ENCODE measurements at regions not wholly inside any gene's neighbourhood (a gene's known extent, or its start where the extent isn't known, plus 50 kb on each side); places are given as distances from the start of the nearest gene placed in this dataset.
A peak's percentile ranks its signal among the peaks of the same experiment; 100 is the strongest.

DNA sequence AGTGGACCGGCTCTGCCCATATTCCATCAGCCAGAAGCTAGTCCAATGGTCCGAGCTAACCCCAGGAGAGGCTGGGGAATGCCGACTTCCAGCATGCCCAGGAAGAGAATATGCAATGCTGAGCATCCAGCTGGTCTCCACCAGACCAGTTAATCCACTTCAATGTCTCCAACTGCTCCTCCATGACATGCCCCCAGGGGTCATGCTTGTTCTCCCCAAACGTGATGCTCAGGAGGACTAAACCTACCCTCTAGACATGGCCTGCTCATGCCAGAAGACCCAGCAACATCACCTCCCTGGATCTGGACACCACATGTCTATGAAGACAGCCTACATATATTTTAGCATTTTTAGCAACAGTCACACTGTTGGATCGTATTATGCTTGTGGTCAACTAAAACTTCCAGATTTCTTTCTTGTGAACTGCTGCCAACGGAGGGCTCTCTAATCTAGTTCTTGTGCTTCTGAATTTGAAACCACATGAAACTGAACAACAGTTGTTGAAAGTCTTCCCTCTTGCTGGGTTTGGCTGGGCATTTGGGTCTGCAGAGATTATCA, 245.1 kb downstream of the SOX9 start:
- no peak for DNase-seq (ENCODE audit: low read depth)

DNA sequence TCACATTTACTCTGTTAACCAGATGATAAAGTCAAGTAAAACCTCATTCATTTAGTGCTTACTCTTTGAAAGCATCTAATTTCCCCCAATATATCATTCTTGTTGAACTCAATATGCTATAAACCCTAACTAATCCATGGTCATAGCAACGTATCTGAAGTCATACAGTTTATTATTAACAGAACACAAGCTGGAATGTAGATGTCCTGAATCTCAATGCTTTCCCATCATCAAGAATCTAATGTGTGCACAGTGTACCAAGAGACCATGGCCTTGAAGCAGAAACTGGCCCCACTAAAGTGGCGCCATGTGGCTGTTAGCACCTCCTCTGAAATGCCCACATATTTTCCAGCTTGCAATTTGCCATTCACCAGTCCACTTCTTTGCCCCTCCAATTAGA, 245.8 kb downstream of the SOX9 start:
- DNase-seq (ENCODE audit: low read depth): no peak

DNA sequence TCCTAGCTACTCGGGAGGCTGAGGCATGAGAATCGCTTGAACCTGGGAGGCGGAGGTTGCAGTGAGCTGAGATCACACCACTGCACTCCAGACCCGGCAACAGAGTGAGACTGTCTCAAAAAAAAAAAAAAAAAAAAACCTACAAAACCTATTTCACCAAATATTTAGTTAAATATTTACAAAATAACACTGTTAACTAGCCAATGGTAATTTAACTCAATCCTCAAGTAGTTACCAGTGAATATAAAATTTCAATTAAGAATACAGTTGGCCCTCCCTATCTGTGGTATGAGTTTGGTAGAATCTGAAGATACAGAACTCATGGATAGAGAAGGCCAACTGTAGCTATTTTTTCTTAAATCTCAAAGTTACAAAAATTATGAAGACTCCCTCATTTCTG, 247.4 kb downstream of the SOX9 start:
- no peak for DNase-seq (ENCODE audit: low read depth)

DNA sequence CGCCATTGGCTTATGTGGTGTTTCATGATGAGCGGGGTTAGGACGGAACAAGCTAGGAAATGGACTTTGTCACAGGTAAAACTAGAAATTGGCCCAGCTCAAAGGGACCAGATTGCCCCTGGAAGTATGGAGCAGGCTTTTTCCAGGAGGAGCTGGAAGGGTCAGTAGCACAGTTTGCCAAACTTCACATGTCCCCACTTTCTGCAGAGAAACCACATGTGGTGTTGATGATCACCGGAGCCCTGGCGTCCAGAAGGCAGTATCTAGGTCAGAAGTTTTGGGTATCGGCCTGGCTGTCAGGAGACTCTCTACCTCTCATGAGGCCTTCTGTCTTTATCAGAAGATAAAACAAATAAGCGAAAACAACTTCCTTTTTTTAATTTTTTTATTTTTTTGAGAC, 248.5 kb downstream of the SOX9 start:
- DNase-seq (ENCODE audit: low read depth): no peak

DNA sequence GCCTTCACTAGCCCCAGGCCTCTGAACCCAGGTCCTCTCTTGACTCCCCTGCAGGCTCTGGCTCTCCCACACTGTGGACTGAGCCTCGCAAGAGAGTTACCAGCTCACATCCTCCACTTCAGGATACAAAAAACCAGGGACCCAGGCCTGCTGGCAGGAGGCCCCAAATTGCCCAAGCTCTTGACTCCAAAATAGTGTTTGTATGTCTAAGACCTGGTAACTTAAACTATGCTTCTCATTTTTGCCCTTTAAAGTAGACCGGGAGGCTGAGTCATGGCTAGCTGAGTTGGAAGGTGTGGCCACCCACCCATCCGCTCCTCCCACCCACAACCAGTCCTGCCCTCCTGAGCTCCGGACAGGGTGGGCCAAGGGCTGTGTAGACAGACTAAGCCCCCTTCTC, 250.0 kb downstream of the SOX9 start:
- peak; percentile 88 for DNase-seq (ENCODE audit: low read depth)

DNA sequence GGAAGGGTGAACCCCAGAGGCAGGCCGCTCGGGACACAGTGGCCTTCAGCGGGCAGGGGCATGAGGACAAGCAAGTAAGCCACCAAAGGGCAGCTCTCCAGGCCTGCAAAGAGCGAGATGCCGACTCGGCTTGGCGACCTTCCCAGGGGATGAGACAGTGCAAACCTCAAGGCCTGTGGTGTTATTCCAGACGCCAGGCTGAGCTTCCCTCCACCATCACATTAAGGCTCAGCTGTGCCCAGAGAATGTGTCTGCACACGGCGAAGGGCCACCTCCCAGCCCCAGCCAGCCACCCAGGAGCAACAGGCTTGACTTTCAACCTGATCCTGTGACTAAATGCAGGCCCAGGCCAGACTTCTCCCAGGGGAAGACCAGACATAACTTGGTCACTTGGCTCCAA, 251.4 kb downstream of the SOX9 start:
- peak; percentile 76 for DNase-seq (ENCODE audit: low read depth)

DNA sequence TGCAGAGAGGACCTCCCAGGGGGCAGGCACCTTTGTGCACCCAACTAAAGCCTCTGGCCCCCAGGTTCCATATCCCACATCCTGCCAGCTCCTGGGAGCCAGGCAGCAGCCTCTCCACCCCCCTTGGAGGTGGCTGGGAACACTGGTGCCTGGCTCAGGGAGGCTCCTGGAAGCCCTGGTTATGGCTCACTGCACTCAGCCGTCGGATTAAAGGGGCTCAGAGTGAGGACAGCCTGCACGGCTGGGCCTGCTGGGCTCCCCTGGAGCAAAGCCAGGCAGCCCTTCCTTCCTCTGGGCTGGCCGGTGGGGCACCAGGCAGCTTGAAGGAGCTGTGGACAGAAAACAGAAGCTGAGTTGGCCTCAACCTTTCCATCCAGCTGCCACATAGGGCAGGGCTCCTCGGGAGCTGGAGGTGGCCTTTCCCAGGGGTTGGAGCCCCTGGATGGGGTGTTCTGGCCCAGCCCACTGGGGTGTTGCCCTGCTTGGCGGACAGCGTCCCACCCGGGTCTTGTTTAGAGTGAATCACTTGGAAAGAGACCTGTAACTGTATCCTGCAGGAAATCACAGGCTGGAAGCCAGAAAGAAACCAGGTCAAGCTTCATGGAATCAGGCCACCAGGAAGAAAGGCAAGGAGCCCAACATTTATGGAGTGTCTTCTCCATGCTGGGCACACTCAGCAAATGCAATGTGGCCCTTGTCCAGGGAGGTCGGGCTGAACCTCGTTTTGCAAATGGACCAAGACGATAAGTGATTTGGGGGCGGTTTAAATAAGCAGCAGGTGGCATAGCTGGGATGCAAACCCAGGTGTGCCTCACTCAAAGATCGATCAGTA, 253.3 kb downstream of the SOX9 start:
- DNase-seq (ENCODE audit: low read depth): peak; percentile 71

DNA sequence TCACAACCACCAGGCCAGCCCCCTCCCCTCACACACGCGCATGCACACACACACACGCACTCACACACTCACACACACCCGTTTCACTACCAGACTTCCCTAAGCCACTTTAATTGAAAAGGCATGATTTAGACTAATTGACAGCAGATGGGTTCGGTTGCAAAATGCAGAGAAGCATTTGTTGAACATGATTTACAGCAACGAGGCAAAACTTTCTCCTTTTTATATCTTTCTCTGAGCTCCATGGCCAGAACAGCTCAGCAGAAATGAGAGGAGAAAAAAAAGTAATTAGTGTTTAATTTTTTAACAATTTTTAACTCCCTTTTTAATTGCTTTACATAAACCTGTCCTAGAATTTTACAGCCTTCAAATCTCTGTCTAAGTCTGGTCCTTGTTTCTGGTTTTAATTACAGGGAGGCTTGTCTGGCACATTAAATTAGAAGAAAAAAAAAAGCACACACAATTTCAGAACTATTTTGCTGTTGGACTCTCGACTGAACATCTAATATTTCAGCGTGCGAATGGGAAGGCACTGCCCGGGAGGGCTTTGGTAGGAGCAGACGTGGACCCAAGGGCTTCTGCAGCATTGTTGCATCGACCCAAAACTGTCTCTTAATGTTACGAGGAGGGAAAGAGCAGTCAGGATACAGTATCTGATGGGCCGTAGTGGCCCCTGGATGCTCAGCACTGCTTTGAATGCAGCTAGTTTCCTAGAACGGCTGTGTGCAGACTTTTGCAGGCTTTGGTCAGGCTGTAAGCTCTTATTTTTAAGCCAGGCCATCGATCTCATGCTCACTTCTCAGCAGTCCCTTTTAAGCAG, 255.9 kb downstream of the SOX9 start:
- DNase-seq (ENCODE audit: low read depth): no peak

DNA sequence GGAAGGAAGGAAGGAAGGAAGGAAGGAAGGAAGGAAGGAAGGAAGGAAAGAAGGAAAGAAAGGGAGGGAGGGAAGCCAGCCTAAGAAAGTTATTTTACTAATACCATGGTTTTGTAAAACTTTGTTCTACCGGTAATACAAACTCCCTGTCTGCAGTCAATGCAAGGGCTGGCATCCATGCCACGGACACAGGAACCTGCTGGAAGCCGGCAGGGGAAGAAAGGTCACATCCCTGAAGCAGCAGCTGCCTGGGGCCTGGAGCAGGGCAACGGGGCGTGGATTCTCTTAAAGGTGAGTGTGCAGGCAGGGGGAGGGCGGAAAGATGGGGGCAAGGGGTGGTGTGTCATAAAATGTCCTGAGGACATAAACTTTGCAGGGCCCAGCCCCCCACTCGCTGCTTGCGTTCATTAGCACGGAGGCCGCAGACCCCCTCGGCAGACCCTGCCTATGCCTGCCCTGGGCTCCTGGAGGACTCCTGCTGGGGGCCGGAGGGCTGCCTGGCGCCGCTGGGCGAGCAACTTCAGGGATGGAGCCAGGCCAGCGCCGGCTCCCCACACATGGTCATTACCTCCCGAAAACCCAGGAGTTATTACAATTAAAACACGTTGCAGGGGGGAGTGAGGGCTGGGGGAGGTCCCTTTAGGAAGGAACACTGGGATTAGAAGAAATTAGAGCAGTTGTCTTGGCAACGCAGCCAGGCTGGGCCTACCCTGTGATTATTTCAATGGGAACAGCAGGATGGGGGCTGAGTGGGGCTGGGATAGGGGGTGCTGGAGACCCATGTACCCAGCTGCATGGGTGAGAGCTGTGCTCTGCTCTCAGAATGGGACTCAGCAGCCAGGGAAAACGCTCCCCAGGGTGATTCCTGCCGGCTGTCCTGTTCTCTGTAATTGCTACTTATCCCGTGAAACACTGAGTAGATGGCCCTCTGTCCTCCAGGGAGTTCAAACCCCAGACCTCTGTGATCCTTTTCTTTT, 257.9 kb downstream of the SOX9 start:
- DNase-seq (ENCODE audit: low read depth): no peak

DNA sequence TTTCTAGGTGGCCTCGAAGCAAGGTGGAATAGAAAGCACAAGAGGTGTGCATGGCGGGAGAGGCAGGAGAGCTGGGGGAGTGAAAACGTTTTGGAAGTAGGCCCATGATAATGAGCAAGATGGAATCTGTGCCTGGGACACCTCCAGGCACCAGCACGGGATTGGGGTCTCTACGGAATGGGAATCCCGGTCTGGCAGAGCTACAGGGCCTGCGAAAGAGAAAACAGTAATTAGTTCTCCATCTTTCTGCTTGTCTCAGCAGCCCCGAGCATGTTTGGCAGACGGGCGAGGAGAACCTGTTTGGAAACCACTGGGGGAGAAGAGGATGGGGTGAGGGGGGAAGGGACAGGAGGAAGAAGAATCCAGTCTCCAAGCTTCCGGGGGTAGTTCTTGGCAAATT, 258.7 kb downstream of the SOX9 start:
- no peak for DNase-seq (ENCODE audit: low read depth)

DNA sequence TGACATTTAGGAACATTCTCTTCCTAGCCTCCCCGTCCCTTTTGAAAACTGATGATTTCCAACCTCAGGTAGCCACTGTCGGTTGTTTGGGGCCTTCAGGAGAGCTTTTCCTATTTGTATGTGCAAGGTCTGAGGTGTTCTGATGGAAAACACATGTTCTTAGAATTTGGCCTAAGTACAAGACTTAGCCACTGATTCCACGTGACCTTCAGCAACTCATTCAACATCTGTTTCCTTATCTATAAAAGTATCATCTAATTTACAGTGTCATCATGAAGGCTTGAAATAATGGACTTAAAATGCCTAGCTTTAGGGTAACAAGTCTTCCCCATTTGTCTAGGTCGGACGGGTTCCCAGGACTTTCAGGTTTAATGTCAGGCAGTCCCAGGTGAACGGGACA, 259.3 kb downstream of the SOX9 start:
- DNase-seq (ENCODE audit: low read depth): no peak

DNA sequence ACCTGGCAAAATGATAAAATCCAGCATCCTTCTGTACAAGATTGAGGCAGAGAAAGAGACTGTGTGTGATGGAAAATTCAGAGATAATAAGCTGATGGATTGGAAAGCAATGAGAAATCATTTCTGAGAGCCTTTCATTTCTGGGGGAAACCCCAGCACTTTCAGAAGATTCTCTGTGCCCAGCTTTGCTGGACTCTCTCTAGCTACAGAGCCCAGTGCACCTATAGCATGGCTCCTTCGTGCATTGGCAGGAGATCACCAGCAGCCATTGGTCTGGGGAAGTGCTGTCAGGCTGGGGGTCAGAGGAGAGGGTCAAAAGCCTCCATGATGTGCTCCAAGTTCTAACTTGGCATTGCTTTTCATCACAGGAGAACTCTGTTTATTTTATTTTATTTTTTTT, 259.9 kb downstream of the SOX9 start:
- DNase-seq (ENCODE audit: low read depth): no peak

DNA sequence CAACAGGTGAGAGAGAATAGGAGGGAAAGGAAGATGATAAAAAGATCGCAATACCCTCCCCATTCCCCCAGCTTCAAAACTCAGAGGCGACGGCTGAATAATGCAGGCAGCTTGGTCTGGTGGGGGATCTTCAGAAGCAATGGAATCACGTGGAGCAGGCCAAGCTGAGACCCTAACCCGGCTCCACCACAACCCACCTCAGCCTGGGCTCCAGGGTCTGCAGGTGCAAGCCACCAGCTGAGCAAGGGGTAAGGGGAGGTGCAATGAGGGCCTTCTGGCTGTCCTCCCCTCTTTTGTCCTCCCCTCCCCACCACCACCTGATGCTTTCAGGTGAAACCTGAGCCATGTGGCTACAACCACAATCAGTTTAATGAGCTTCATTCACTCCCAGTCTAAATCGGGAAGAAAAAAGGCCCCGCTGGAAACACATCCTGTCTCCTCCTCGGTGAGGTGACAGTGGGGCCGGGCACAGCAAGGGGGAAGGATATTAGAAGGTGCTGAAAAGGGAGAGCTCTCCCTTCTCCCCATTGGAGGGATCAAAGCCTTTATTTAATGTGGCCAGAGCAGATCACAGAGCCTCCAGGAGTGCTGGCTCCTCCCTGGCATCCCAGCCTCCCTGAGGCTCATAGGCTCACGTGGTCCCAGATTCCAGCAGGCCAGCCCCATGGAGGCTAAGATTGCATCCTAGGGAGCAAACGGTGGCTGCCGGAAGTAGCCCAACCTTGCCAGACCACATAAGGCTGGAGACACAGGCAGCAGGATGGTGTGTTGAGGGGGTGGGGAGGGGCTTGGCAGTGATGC, 261.0 kb downstream of the SOX9 start:
- DNase-seq (ENCODE audit: low read depth): peak; percentile 54

DNA sequence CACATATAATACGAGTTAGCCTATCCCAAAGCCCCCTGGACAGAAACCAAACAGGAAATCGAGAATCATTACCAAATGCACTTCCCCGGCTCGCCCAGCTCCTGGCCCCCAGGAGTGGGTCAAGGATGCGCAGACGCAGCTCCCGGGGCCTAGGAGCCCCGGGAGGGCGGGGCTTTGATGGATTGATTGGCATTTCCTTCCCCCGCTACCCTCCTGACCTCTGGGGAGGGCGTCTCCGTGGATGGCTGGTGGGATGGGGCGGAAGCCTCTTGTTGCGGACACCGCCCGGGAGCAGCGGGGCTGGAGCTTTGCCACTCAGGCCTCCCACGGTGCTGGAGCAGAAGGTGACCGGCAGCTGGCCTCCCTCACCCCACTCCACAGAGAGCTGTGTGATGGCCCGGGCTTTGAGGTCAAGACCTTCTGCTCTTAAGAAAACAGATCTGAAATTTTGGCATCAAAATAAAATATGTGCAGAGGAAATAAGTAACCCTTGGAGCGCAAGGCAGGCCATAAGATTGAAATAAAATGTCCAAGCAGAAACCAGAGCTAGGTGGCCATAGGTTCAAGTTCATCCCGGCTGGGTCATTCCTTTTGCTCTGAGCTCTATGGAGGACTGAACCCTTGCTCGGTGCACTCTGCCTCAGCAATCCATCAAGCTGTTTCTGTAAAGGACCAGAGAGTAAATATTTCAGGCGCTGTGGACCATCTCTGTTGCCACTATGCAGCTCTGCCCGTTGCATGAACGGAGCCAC, 262.3 kb downstream of the SOX9 start:
- DNase-seq (ENCODE audit: low read depth): no peak

DNA sequence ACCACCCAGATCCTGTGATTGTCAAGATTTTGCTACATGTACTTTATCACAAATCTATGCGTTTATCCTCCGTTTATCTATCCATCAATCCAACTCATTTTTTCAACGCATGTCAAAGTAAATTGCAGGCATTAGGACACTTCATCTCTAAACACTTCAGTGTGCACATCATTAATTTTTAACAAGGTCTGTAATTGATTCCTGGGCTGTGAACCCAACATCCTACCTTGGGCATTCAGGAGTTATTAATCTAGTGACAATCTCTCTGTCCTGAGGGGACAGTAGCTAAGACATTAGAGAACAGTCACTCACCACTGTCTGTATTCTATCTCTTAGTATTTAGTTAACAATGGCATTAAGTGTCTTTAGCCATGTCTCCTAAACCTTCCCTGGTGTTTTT, 264.7 kb downstream of the SOX9 start:
- no peak for DNase-seq (ENCODE audit: low read depth)

DNA sequence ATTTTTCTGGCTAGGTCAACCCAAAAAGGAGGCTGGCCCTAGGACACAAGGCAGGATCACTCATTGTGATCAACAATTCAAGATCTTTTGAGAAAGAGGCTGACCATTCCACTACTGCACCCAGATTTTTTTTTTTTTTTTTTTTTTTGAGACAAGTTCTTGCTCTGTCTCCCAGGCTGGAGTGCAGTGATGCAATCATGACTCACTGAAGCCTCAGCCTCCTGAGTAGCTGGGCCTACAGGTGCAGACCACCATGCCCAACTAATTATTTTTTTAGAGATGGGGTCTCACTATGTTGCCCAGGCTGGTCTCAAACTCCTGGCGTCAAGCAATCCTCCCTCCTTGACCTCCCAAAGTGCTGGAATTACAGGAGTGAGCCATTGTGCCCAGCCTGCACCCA, 265.4 kb downstream of the SOX9 start:
- DNase-seq (ENCODE audit: low read depth): peak; percentile 79

DNA sequence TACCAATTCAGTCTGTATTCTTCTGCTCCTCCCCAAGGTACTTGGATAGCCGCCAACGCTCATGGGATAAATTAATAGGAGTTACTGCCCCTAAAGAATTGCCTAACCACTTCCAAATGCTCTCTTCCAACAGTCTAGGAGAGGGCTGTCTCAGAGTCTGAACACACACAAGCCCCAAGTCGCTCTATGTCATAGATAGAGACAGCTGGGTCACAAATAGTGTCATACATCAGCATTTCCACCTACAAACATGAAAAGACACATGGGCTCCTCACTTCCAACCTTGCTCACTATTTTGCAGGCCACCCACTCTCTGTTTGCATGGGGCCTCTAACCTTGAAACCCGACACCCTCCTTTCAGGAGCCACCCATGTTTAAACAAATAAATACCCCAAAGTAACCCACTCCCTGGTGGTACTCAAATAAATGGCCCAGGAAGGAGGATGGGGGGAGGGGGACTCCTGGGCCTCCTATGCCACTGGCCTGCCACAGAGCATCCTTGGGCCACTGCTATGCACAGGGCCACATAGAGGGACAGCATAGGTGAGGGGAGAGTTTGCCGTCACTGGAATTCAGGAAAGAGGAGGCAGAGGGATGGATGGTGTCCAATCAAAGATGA, 265.9 kb downstream of the SOX9 start:
- peak; percentile 72 for DNase-seq (ENCODE audit: low read depth)

DNA sequence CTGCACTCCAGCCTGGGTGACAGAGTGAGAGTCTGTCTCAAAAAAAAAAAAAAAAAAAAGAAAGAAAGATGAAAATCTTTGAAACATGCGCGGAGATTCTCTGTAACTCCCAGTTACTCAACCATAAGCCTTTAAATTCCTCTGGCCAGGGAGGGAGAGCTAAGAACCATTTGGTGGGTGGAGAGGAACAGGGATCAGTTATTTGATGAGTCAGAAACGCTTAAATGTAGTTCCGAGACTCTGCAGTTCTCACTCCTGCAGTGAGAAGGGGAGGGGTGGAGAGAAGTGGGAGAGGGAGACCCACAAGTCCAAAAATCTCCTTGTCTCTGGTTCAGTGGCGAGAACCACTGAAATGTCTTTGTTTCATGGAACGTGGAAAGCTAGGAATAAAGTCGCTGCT, 266.7 kb downstream of the SOX9 start:
- DNase-seq (ENCODE audit: low read depth): peak; percentile 93

DNA sequence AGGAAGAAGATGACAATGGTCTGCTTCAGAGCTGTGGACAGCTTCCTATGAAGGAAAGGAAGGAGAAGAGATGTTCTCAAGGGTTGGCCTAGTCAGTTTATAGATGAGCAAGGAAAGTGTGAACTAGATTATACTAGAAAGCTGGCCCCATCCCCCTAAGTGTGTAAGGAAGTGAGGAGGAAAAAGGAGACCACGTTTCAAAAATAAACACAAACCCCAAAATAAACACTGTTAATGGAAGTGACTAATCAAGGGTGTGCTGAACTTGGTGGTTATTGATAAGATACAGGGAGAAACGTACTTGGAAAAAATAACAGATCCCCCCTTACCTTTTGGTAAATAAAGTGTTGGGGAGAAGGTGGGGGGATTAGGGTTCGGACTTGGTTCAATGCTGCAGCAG, 267.1 kb downstream of the SOX9 start:
- peak; percentile 45 for DNase-seq (ENCODE audit: low read depth)
